ENCODE measurements at regions not wholly inside any gene's neighbourhood (a gene's known extent, or its start where the extent isn't known, plus 50 kb on each side); places are given as distances from the start of the nearest gene placed in this dataset.

- no peak for TF ChIP-seq CTCF (IDR thresholded peaks at IDR 0.05)
- no peak for TF ChIP-seq POLR2AphosphoS5 (IDR thresholded peaks at IDR 0.05)
- TF ChIP-seq POLR2A (IDR thresholded peaks at IDR 0.05; ENCODE audit: low read depth): no peak
- TF ChIP-seq EP300 (IDR thresholded peaks at IDR 0.05): no peak
These were observed 277.3 kb upstream of the SLC7A11 start for GRCh38 chr4:138519436-138519835.

All from esophagus muscularis mucosa (tissue), 4 donors.